Activated naive CD8-positive, alpha-beta T cell treated with anti-CD3 and anti-CD28 coated beads for 36 hours (primary cell): ENCODE measurements at regions not wholly inside any gene's neighbourhood (a gene's known extent, or its start where the extent isn't known, plus 50 kb on each side); places are given as distances from the start of the nearest gene placed in this dataset.

Experiments
- DNase-seq: peaks from one replicate; pipeline ENCODE4 v3.0.0; 2021
- H3K27ac Mint-ChIP-seq: one replicate; pipeline ENCODE4 v1.8.0; 2022; ENCODE audit warnings: mild to moderate bottlenecking, moderate library complexity, mixed read lengths
- H3K27me3 Mint-ChIP-seq: one replicate; pipeline ENCODE4 v1.8.0; 2022; ENCODE audit warnings: mild to moderate bottlenecking, mixed read lengths
- H3K36me3 Mint-ChIP-seq: one replicate; pipeline ENCODE4 v1.8.0; 2021; ENCODE audit warnings: mild to moderate bottlenecking, mixed read lengths
- H3K4me1 Mint-ChIP-seq: one replicate; pipeline ENCODE4 v1.8.0; 2021; ENCODE audit warnings: mixed read lengths
- H3K4me3 Mint-ChIP-seq: one replicate; pipeline ENCODE4 v1.8.0; 2022; ENCODE audit warnings: mild to moderate bottlenecking, moderate library complexity, mixed read lengths
- H3K9me3 Mint-ChIP-seq: one replicate; pipeline ENCODE4 v1.8.0; 2022; ENCODE audit warnings: mixed read lengths

DNA sequence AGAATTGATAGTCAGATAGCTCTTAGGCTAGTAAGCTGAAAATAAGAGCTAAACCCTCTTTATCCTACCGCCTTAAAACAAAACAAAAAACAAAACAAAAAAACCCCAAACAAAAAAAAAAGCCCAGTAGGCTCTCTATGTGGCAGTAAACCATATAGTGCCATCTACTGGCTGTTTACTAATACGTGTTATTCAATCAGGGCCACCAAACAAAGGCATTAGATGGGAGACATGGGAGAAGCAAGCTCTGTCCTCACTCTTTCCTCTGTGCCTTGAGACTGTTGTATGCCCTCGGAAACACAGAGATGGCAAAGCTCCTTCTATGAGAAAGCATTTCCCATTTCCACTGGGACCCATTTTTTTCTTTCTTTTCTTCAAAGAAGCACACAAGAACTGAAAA, 148.8 kb upstream of the MID1 start:
- no peak for DNase-seq
- Mint-ChIP-seq H3K27ac (no peak overlapping the region), H3K4me1 (no peaks in the 10 kb centered on the region), H3K27me3 (no peaks in the 10 kb centered on the region), H3K36me3 (no peaks in the 10 kb centered on the region), H3K4me3 (no peak overlapping the region), H3K9me3 (no peaks in the 10 kb centered on the region)

DNA sequence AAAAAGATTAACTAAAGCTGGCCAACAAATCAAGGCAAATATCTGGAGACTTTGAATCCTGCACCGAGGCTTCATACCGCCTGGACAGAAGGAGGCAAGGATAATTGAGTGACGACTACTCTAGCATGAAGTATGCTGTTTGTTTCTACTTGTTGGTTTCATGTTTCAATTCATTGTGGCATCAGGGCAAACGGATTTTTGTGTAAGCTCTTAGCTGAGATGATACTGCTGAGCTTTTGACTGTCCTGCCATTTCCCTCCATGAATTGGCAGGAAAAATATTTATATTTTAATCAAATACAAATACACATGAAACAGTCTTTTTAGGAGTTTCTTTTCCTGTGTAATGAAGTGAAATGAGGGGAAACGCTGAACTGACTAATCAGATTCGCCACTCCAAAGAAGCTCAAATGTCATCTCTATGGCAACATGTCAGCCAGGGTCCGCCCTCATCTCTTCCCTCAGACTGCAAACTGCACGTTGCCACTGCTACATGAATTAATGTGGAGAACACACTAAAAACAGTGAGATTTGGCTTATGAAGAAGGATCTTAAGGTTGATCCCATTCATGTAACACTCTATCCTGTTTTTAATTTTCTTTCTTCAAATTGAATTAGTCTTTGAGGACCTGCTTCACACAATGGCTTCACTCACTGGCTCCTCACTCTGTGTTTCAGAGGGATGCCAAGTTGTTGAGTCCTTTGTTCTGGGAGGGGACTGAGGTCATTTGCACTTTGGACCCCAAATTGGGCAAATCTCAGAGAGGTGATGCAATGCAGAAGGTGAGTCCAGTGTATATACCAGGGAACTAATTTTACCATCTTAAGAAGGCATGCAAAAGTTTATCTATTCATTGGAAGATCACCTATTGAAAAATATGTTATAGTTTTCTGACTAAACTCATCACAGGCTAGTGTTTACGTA, 149.6 kb upstream of the MID1 start:
- no peaks in the 10 kb centered on the region for H3K4me1 Mint-ChIP-seq
- H3K27ac Mint-ChIP-seq, result no peak overlapping the region
- no peak for DNase-seq
- no peaks in the 10 kb centered on the region for H3K9me3 Mint-ChIP-seq
- H3K4me3 Mint-ChIP-seq, result no peak overlapping the region
- no peaks in the 10 kb centered on the region for H3K27me3 Mint-ChIP-seq
- H3K36me3 Mint-ChIP-seq, result no peaks in the 10 kb centered on the region

- Mint-ChIP-seq H3K27ac (no peak overlapping the region), H3K9me3 (no peaks in the 10 kb centered on the region), H3K4me1 (no peaks in the 10 kb centered on the region), H3K4me3 (no peak overlapping the region), H3K36me3 (no peaks in the 10 kb centered on the region), H3K27me3 (no peaks in the 10 kb centered on the region)
- DNase-seq, result no peak
Measured at GRCh38 chrX:10773318-10773717, 152.9 kb upstream of the MID1 start.

DNA sequence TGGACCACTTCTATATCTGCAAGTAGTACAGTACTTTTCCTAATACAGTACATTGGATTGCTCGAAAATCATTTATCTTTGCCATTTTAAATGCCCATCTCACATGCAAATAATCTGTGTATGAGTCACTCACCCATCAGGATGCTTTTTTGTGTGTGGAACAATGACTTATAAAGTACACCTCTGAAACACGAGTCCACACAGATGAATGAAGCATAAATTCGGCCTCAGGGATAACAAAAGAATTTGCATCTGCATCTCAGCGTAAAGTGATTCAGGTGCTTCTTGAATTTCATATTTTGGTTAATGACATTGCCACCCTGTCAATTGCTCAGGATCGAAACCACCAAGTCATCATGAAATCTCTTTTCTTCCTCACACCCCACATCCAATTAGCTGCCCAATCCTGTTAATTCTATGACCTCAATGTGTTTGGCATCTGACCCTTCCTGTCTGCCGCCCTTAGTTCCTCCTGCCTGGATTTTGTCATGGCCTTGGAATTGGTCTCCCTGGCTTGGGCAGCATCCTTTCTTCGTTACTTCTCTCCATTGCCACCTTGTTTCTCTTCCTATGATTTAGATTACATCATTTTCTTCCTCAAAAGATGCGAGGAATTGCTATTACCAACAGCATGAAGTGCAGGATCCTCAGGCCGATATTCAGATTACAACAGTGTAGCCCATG, 161.6 kb upstream of the MID1 start:
- Mint-ChIP-seq H3K9me3 (no peaks in the 10 kb centered on the region), H3K36me3 (no peaks in the 10 kb centered on the region), H3K27ac (no peak overlapping the region), H3K4me1 (no peaks in the 10 kb centered on the region), H3K4me3 (no peak overlapping the region), H3K27me3 (no peaks in the 10 kb centered on the region)
- no peak for DNase-seq

DNA sequence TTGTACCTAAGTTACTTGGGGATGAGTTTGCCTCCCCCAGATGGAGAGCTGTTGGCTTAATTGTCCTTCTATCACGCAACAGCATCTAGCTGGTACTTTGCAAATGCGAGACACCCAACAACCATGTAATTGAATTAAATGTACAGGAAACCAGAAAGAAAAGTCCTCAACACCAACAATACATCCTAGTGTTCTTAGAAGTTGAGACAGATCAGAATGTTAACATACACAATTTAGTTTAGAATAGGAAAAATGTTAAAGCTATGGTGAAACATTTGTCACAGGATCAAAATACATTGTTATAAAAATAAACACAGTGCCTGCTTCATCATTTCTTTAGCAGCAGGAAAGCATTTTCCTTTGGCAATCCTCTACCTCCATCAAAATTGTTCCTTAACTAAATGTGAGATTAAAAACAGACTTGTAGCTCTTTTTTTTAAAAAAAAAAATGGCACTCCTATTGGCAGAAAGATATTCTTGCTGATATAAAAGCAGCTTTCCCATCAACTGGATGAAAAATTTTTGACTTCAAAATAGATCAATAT, 163.1 kb upstream of the MID1 start:
- H3K36me3 Mint-ChIP-seq, result no peaks in the 10 kb centered on the region
- H3K27me3 Mint-ChIP-seq, result no peaks in the 10 kb centered on the region
- DNase-seq, result no peak
- H3K4me3 Mint-ChIP-seq, result no peak overlapping the region
- no peaks in the 10 kb centered on the region for H3K9me3 Mint-ChIP-seq
- no peaks in the 10 kb centered on the region for H3K4me1 Mint-ChIP-seq
- H3K27ac Mint-ChIP-seq, result no peak overlapping the region

DNA sequence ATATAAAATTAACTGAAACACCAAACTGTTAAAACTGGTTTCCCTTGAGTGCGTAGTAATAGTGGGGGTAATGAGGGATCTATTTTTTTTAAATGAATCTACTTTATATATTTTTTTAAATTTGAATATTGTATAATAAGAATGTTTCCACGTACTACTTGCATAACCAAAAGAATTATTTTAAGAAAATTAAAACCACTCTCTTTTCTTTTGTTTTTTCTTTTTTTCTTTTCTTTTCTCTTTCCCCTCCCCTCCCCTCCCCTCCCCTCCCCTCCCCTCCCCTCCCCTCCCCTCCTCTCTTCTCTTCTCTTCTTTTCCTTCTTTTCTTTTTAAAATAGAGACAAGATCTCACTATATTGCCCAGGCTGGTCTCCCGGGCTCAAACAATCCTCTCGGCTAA, 166.9 kb upstream of the MID1 start:
- Mint-ChIP-seq H3K27me3 (no peaks in the 10 kb centered on the region), H3K4me1 (no peaks in the 10 kb centered on the region), H3K36me3 (no peaks in the 10 kb centered on the region), H3K27ac (no peak overlapping the region), H3K4me3 (no peak overlapping the region), H3K9me3 (no peaks in the 10 kb centered on the region)
- DNase-seq, result no peak

- Mint-ChIP-seq H3K27ac (no peak overlapping the region), H3K4me1 (no peaks in the 10 kb centered on the region), H3K4me3 (no peak overlapping the region), H3K9me3 (no peaks in the 10 kb centered on the region), H3K36me3 (no peaks in the 10 kb centered on the region), H3K27me3 (no peaks in the 10 kb centered on the region)
- DNase-seq, result no peak
Measured at GRCh38 chrX:10794203-10794630, 173.8 kb upstream of the MID1 start.

DNA sequence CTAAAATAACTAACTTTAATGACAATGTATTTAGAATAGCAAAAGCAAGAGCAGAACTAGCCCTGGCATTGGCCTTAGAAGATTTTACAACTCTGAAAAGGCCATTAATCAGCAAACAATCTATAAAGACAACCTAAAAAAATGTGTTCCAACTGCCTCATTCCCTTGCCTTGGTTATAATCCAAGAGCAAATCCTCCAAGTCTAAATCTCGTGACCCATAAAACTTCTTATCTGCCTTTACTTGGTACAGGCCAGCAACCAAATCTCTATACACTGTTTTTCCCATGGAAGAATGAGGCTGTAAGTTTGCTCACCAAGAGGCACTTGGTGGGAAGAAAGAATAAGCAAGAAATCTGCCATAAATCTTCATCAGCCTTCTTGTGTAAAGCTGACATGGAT, 175.3 kb upstream of the MID1 start:
- DNase-seq, result no peak
- Mint-ChIP-seq H3K27ac (no peak overlapping the region), H3K36me3 (no peaks in the 10 kb centered on the region), H3K9me3 (no peaks in the 10 kb centered on the region), H3K4me1 (no peaks in the 10 kb centered on the region), H3K27me3 (no peaks in the 10 kb centered on the region), H3K4me3 (no peak overlapping the region)

- no peaks in the 10 kb centered on the region for H3K27me3 Mint-ChIP-seq
- no peak overlapping the region for H3K27ac Mint-ChIP-seq
- DNase-seq, result no peak
- no peak overlapping the region for H3K4me3 Mint-ChIP-seq
- H3K36me3 Mint-ChIP-seq, result no peaks in the 10 kb centered on the region
- H3K4me1 Mint-ChIP-seq, result no peaks in the 10 kb centered on the region
- H3K9me3 Mint-ChIP-seq, result no peaks in the 10 kb centered on the region
Measured at GRCh38 chrX:10797466-10797865, 177.1 kb upstream of the MID1 start.

- H3K27ac Mint-ChIP-seq, result no peak overlapping the region
- DNase-seq, result no peak
- H3K36me3 Mint-ChIP-seq, result no peaks in the 10 kb centered on the region
- no peak overlapping the region for H3K4me3 Mint-ChIP-seq
- no peaks in the 10 kb centered on the region for H3K9me3 Mint-ChIP-seq
- no peaks in the 10 kb centered on the region for H3K27me3 Mint-ChIP-seq
- no peaks in the 10 kb centered on the region for H3K4me1 Mint-ChIP-seq
Measured at GRCh38 chrX:10798041-10798440, 177.7 kb upstream of the MID1 start.

DNA sequence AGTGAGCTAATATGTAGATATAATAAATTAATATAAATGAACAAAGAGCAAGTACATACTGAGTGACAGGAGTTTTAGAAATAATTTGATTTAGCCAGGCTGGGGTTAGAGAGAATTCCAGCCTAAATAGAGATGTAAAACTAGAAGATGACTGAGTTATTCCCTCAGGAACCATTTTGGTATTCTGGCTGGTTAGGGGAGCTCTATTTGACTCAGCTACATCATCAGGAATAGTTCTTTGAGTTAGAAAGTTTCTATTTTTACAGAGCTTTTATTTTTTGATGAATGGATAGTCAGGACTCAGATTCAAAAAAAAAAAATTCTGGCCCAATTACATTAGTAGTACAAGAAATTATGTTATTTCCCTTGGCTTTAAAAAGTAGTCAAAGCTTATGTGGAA, 180.4 kb upstream of the MID1 start:
- H3K27me3 Mint-ChIP-seq, result no peaks in the 10 kb centered on the region
- no peaks in the 10 kb centered on the region for H3K36me3 Mint-ChIP-seq

GRCh38 chrX:10811111-10811510, 190.7 kb upstream of the MID1 start:
- no peaks in the 10 kb centered on the region for H3K36me3 Mint-ChIP-seq
- no peak overlapping the region for H3K27ac Mint-ChIP-seq
- H3K9me3 Mint-ChIP-seq, result peaks cover 2% of the 10 kb centered on the region
- no peak for DNase-seq
- H3K4me3 Mint-ChIP-seq, result no peak overlapping the region
- H3K4me1 Mint-ChIP-seq, result no peaks in the 10 kb centered on the region
- no peaks in the 10 kb centered on the region for H3K27me3 Mint-ChIP-seq

More for the DNA sequence above, 180.4 kb upstream of the MID1 start:
- Mint-ChIP-seq H3K4me3 (no peak overlapping the region), H3K9me3 (peaks cover 1% of the 10 kb centered on the region), H3K27ac (no peak overlapping the region), H3K4me1 (no peaks in the 10 kb centered on the region)
- DNase-seq, result no peak

GRCh38 chrX:10813761-10814160, 193.4 kb upstream of the MID1 start:
- Mint-ChIP-seq H3K27ac (no peak overlapping the region), H3K27me3 (no peaks in the 10 kb centered on the region), H3K9me3 (peaks cover 2% of the 10 kb centered on the region), H3K4me3 (no peak overlapping the region), H3K4me1 (no peaks in the 10 kb centered on the region), H3K36me3 (no peaks in the 10 kb centered on the region)
- DNase-seq, result no peak

DNA sequence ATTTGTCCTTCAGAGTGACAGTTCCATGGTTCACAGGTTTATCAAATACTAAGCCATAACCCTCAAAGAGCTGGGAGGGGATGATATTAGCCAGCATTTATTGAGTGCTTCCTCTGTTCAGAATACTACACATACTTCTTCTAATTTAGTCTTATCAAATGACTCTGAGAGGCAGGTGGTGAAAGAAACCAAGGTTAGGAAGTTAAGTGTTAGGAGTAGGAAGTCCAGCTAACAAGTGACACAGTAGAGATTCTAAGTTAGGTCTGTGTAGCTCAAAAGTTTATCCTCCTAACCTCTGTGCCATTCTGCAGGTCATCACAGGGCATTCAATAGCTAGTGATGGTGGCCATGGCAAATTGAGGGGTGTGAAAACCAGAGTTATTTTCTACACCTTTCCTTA, 198.3 kb upstream of the MID1 start:
- no peaks in the 10 kb centered on the region for H3K9me3 Mint-ChIP-seq

GRCh38 chrX:10819973-10820372, 199.6 kb upstream of the MID1 start:
- H3K9me3 Mint-ChIP-seq, result no peaks in the 10 kb centered on the region
- H3K27me3 Mint-ChIP-seq, result no peaks in the 10 kb centered on the region
- no peak overlapping the region for H3K27ac Mint-ChIP-seq
- H3K4me3 Mint-ChIP-seq, result no peak overlapping the region
- H3K4me1 Mint-ChIP-seq, result no peaks in the 10 kb centered on the region
- DNase-seq, result no peak
- no peaks in the 10 kb centered on the region for H3K36me3 Mint-ChIP-seq

More for the DNA sequence above, 198.3 kb upstream of the MID1 start:
- DNase-seq, result no peak
- Mint-ChIP-seq H3K4me1 (no peaks in the 10 kb centered on the region), H3K4me3 (no peak overlapping the region), H3K27me3 (no peaks in the 10 kb centered on the region), H3K27ac (no peak overlapping the region), H3K36me3 (no peaks in the 10 kb centered on the region)
